ENCODE measurements at regions not wholly inside any gene's neighbourhood (a gene's known extent, or its start where the extent isn't known, plus 50 kb on each side); places are given as distances from the start of the nearest gene placed in this dataset.

DNA sequence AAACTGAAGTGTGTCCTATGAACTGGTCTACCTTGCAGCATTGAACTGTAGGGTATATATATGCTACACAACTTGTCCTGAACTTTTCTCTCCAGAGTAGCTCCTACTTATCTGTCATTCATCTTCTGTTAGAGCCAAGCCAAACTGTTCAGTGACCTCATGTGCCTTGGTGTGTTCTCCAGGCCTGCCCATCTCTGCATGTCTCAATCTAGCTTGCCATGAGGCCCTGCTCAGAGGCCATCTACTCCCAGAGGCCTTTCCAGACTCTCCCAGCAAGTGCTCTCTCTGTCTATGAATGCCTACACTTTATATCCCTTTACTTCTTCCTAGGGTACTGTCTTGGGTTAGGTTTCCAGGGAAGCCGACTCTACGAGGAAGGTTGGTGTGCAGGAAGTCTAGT is 99.8 kb upstream of the MTPN start:
- no peak for DNase-seq (ENCODE audit: low read depth)
- H3K4me1 Mint-ChIP-seq (ENCODE audit: low read depth, unreplicated experiment) = no peaks in the 10 kb centered on the region
- Histone ChIP-seq H3K4me2 (ENCODE audit: low read length) (no peak overlapping the region), H3K27me3 (ENCODE audit: insufficient read depth, low read length) (no peaks in the 10 kb centered on the region), H3K79me2 (ENCODE audit: insufficient read depth, low read length) (no peaks in the 10 kb centered on the region), H3K27ac (ENCODE audit: low read depth, low read length) (no peak overlapping the region), H3K9ac (ENCODE audit: low read length) (no peak overlapping the region), H2AFZ (ENCODE audit: low read depth, low read length) (no peak overlapping the region), H3K4me3 (ENCODE audit: insufficient read depth, low read depth, low read length) (no peak overlapping the region), H3K36me3 (ENCODE audit: insufficient read depth, low read length) (no peaks in the 10 kb centered on the region), H3K4me1 (ENCODE audit: insufficient read depth, low read length) (no peaks in the 10 kb centered on the region), H4K20me1 (ENCODE audit: insufficient read depth, low read length) (no peaks in the 10 kb centered on the region), H3K9me3 (ENCODE audit: insufficient read depth, low read depth, low read length) (no peaks in the 10 kb centered on the region)
- TF ChIP-seq, protein P1, sequence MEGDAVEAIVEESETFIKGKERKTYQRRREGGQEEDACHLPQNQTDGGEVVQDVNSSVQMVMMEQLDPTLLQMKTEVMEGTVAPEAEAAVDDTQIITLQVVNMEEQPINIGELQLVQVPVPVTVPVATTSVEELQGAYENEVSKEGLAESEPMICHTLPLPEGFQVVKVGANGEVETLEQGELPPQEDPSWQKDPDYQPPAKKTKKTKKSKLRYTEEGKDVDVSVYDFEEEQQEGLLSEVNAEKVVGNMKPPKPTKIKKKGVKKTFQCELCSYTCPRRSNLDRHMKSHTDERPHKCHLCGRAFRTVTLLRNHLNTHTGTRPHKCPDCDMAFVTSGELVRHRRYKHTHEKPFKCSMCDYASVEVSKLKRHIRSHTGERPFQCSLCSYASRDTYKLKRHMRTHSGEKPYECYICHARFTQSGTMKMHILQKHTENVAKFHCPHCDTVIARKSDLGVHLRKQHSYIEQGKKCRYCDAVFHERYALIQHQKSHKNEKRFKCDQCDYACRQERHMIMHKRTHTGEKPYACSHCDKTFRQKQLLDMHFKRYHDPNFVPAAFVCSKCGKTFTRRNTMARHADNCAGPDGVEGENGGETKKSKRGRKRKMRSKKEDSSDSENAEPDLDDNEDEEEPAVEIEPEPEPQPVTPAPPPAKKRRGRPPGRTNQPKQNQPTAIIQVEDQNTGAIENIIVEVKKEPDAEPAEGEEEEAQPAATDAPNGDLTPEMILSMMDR (IDR thresholded peaks at IDR 0.05; ENCODE audit: insufficient read depth, low read depth, low read length) = no peak
- no peak for TF ChIP-seq EZH2 (IDR thresholded peaks at IDR 0.05; ENCODE audit: insufficient read depth, low read length)
- FAIRE-seq = no peak
- no peaks in the 10 kb centered on the region for H3K27me3 Mint-ChIP-seq (ENCODE audit: low read depth, unreplicated experiment)
- H3K36me3 Mint-ChIP-seq (ENCODE audit: low read depth, unreplicated experiment) = no peaks in the 10 kb centered on the region
- H3K9me3 Mint-ChIP-seq (ENCODE audit: unreplicated experiment) = no peaks in the 10 kb centered on the region
- no peak overlapping the region for H3K4me3 Mint-ChIP-seq (ENCODE audit: unreplicated experiment)
- no peak overlapping the region for H3K27ac Mint-ChIP-seq (ENCODE audit: unreplicated experiment)

GRCh38 chr7:136074843-136075242 is 97.7 kb upstream of the MTPN start:
- no peak for DNase-seq (ENCODE audit: low read depth)
- Mint-ChIP-seq H3K4me1 (ENCODE audit: low read depth, unreplicated experiment) (no peaks in the 10 kb centered on the region), H3K36me3 (ENCODE audit: low read depth, unreplicated experiment) (no peaks in the 10 kb centered on the region), H3K4me3 (ENCODE audit: unreplicated experiment) (no peak overlapping the region), H3K27me3 (ENCODE audit: low read depth, unreplicated experiment) (no peaks in the 10 kb centered on the region), H3K27ac (ENCODE audit: unreplicated experiment) (no peak overlapping the region), H3K9me3 (ENCODE audit: unreplicated experiment) (no peaks in the 10 kb centered on the region)
- Histone ChIP-seq H4K20me1 (ENCODE audit: insufficient read depth, low read length) (no peaks in the 10 kb centered on the region), H3K9ac (ENCODE audit: low read length) (no peak overlapping the region), H3K4me2 (ENCODE audit: low read length) (no peak overlapping the region), H3K4me3 (ENCODE audit: insufficient read depth, low read depth, low read length) (no peak overlapping the region), H3K27ac (ENCODE audit: low read depth, low read length) (no peak overlapping the region), H3K27me3 (ENCODE audit: insufficient read depth, low read length) (no peaks in the 10 kb centered on the region), H3K36me3 (ENCODE audit: insufficient read depth, low read length) (no peaks in the 10 kb centered on the region), H3K9me3 (ENCODE audit: insufficient read depth, low read depth, low read length) (no peaks in the 10 kb centered on the region), H3K4me1 (ENCODE audit: insufficient read depth, low read length) (no peaks in the 10 kb centered on the region), H2AFZ (ENCODE audit: low read depth, low read length) (no peak overlapping the region), H3K79me2 (ENCODE audit: insufficient read depth, low read length) (no peaks in the 10 kb centered on the region)
- TF ChIP-seq EZH2 (IDR thresholded peaks at IDR 0.05; ENCODE audit: insufficient read depth, low read length) = no peak
- TF ChIP-seq, protein P1 (IDR thresholded peaks at IDR 0.05; ENCODE audit: insufficient read depth, low read depth, low read length) = no peak
- no peak for FAIRE-seq

GRCh38 chr7:136072447-136072846 is 95.3 kb upstream of the MTPN start:
- no peak overlapping the region for H3K9ac ChIP-seq (ENCODE audit: low read length)
- H3K27ac ChIP-seq (ENCODE audit: low read depth, low read length) = no peak overlapping the region
- no peaks in the 10 kb centered on the region for H3K27me3 ChIP-seq (ENCODE audit: insufficient read depth, low read length)
- Mint-ChIP-seq H3K4me1 (ENCODE audit: low read depth, unreplicated experiment) (no peaks in the 10 kb centered on the region), H3K36me3 (ENCODE audit: low read depth, unreplicated experiment) (no peaks in the 10 kb centered on the region), H3K4me3 (ENCODE audit: unreplicated experiment) (no peak overlapping the region), H3K27ac (ENCODE audit: unreplicated experiment) (no peak overlapping the region), H3K9me3 (ENCODE audit: unreplicated experiment) (no peaks in the 10 kb centered on the region), H3K27me3 (ENCODE audit: low read depth, unreplicated experiment) (no peaks in the 10 kb centered on the region)
- no peak overlapping the region for H3K4me3 ChIP-seq (ENCODE audit: insufficient read depth, low read depth, low read length)
- FAIRE-seq (no peak), DNase-seq (ENCODE audit: low read depth) (no peak)
- no peak overlapping the region for H2AFZ ChIP-seq (ENCODE audit: low read depth, low read length)
- H4K20me1 ChIP-seq (ENCODE audit: insufficient read depth, low read length) = no peaks in the 10 kb centered on the region
- no peaks in the 10 kb centered on the region for H3K79me2 ChIP-seq (ENCODE audit: insufficient read depth, low read length)
- H3K4me2 ChIP-seq (ENCODE audit: low read length) = no peak overlapping the region
- H3K9me3 ChIP-seq (ENCODE audit: insufficient read depth, low read depth, low read length) = no peaks in the 10 kb centered on the region
- H3K36me3 ChIP-seq (ENCODE audit: insufficient read depth, low read length) = no peaks in the 10 kb centered on the region
- TF ChIP-seq, protein P1 (IDR thresholded peaks at IDR 0.05; ENCODE audit: insufficient read depth, low read depth, low read length) = no peak
- H3K4me1 ChIP-seq (ENCODE audit: insufficient read depth, low read length) = no peaks in the 10 kb centered on the region
